GM19452 (cell line): ENCODE measurements at regions not wholly inside any gene's neighbourhood (a gene's known extent, or its start where the extent isn't known, plus 50 kb on each side); places are given as distances from the start of the nearest gene placed in this dataset.

Source experiments
- ATAC-seq: cut with Tn5 transposase; IDR thresholded peaks from one replicate; pipeline ENCODE4 v1.9.1; 2021; ENCODE audit not compliant: unreplicated experiment

GRCh38 chr11:116601814-116602636 is 170.8 kb downstream of the BUD13 start:
- ATAC-seq, result no peak

GRCh38 chr11:116600930-116601329 is 171.9 kb downstream of the BUD13 start:
- no peak for ATAC-seq

GRCh38 chr11:116598556-116598955 is 174.2 kb downstream of the BUD13 start:
- ATAC-seq, result no peak

GRCh38 chr11:116598036-116598435 is 174.8 kb downstream of the BUD13 start:
- no peak for ATAC-seq

- ATAC-seq, result no peak
Observed at GRCh38 chr11:116596346-116597260, 176.2 kb downstream of the BUD13 start.

GRCh38 chr11:116595305-116595880 is 177.4 kb downstream of the BUD13 start:
- no peak for ATAC-seq

GRCh38 chr11:116590844-116591570 is 181.8 kb downstream of the BUD13 start:
- no peak for ATAC-seq

- no peak for ATAC-seq
Observed at GRCh38 chr11:116589402-116589801, 183.4 kb downstream of the BUD13 start.

- ATAC-seq, result no peak
Observed at GRCh38 chr11:116586392-116586791, 186.4 kb downstream of the BUD13 start.

GRCh38 chr11:116582571-116582970 is 190.2 kb downstream of the BUD13 start:
- ATAC-seq, result no peak

GRCh38 chr11:116581349-116581748 is 191.4 kb downstream of the BUD13 start:
- no peak for ATAC-seq

- no peak for ATAC-seq
Observed at GRCh38 chr11:116580799-116581198, 192.0 kb downstream of the BUD13 start.

GRCh38 chr11:116579857-116580727 is 192.7 kb downstream of the BUD13 start:
- no peak for ATAC-seq

GRCh38 chr11:116579031-116579653 is 193.6 kb downstream of the BUD13 start:
- no peak for ATAC-seq

- ATAC-seq, result no peak
Observed at GRCh38 chr11:116577956-116578355, 194.8 kb downstream of the BUD13 start.

GRCh38 chr11:116577273-116577672 is 195.5 kb downstream of the BUD13 start:
- no peak for ATAC-seq

- ATAC-seq, result no peak
Observed at GRCh38 chr11:116576526-116576925, 196.3 kb downstream of the BUD13 start.

GRCh38 chr11:116567721-116568242 is 205.0 kb downstream of the BUD13 start:
- no peak for ATAC-seq

GRCh38 chr11:116563712-116564047 is 209.1 kb downstream of the BUD13 start:
- ATAC-seq, result no peak
